Fibroblast of pulmonary artery (primary cell): ENCODE measurements at regions not wholly inside any gene's neighbourhood (a gene's known extent, or its start where the extent isn't known, plus 50 kb on each side); places are given as distances from the start of the nearest gene placed in this dataset.

Experiments used
- DNase-seq: peaks from one replicate; pipeline ENCODE4 v3.0.0-alpha.2; 2010; ENCODE audit warnings: low read depth
- H3K4me3 ChIP-seq: replicated peaks from 2 replicates; pipeline ENCODE4 v1.5.1; 2011; ENCODE audit warnings: low read depth, mild to moderate bottlenecking, control low read depth, low read length, moderate library complexity
- TF ChIP-seq, protein P1 (sequence below): IDR thresholded peaks from 2 replicates; pipeline ENCODE4 v1.5.1; 2011; ENCODE audit warnings: mild to moderate bottlenecking, control low read depth, low read length, inconsistent platforms; ENCODE audit errors: missing control alignments

DNA sequence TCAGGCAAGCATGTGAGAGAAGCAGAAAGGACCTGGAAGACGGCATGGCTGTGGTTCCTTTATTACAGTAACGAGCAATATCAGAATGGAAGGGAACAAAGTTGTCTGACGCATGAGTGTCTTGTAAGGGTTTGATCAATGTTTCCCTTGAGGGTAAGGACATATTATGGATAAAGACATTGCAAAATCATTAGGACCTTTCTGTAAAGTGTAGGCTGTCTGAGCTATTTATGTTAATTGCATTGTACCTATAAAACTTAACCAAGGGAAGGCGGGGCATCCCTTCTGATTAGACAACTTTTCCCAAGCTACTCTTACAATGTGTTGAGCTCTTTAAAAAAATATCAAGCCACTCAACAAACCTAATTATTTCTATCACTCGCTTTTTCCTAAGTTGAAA, 112.2 kb upstream of the JADE1 start:
- TF ChIP-seq, protein P1, sequence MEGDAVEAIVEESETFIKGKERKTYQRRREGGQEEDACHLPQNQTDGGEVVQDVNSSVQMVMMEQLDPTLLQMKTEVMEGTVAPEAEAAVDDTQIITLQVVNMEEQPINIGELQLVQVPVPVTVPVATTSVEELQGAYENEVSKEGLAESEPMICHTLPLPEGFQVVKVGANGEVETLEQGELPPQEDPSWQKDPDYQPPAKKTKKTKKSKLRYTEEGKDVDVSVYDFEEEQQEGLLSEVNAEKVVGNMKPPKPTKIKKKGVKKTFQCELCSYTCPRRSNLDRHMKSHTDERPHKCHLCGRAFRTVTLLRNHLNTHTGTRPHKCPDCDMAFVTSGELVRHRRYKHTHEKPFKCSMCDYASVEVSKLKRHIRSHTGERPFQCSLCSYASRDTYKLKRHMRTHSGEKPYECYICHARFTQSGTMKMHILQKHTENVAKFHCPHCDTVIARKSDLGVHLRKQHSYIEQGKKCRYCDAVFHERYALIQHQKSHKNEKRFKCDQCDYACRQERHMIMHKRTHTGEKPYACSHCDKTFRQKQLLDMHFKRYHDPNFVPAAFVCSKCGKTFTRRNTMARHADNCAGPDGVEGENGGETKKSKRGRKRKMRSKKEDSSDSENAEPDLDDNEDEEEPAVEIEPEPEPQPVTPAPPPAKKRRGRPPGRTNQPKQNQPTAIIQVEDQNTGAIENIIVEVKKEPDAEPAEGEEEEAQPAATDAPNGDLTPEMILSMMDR = no peak
- no peak for DNase-seq
- no peak overlapping the region for H3K4me3 ChIP-seq

- TF ChIP-seq, protein P1 = no peak
- DNase-seq = no peak
- no peak overlapping the region for H3K4me3 ChIP-seq
Observed at GRCh38 chr4:128690011-128690410, 119.5 kb upstream of the JADE1 start.

- no peak for DNase-seq
- TF ChIP-seq, protein P1 = no peak
- H3K4me3 ChIP-seq = no peak overlapping the region
Observed at GRCh38 chr4:128688846-128689437, 120.6 kb upstream of the JADE1 start.

GRCh38 chr4:128688033-128688721, 121.3 kb upstream of the JADE1 start:
- TF ChIP-seq, protein P1 = no peak
- no peak overlapping the region for H3K4me3 ChIP-seq
- DNase-seq = no peak

DNA sequence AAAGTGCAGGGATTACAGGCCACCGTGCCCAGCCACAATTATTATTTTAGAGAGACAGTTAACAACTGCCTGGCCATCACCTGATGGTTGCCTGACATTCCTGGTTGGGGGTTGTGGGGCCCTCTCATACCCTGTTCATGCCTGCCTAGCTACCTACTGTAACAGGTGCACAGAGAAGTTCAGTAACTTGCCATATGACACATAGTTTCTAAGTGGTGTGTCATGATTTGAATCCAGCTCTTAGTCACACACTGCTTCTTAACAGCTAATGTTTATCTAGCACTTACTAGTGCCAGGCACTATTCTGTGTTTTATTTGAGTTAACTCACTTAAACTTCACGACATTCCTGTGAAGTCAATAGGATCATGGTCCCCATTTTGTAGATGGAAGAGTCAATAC, 122.7 kb upstream of the JADE1 start:
- H3K4me3 ChIP-seq = no peak overlapping the region
- no peak for DNase-seq
- TF ChIP-seq, protein P1 = no peak

DNA sequence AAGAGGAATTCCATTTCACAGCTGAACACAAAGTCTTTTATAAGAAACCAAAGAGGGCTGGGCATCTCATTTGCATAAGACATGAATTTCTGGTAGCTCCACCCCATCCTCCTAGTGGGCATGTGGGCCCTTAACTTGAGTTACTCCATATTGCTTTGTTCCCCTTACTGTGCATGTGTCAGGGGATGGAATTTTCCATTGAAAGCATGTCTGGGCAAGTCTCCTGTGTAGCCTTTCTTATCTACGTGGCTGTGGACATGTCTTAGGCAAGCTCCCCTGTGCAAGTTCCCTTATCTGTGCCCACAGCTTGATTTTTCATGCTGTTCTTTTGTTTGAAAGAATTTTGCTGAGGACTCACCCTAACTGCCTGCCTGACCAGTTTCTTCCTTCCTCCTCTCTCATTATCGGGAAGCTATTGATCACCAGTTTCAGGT, 123.5 kb upstream of the JADE1 start:
- TF ChIP-seq, protein P1 = no peak
- DNase-seq = peak; percentile 38

GRCh38 chr4:128684016-128684415, 125.5 kb upstream of the JADE1 start:
- H3K4me3 ChIP-seq = no peak overlapping the region
- TF ChIP-seq, protein P1 = no peak
- no peak for DNase-seq

More for the DNA sequence above, 123.5 kb upstream of the JADE1 start:
- no peak overlapping the region for H3K4me3 ChIP-seq
